Cerebellar nuclear complex (tissue), 1 donor: ENCODE measurements at regions not wholly inside any gene's neighbourhood (a gene's known extent, or its start where the extent isn't known, plus 50 kb on each side); places are given as distances from the start of the nearest gene placed in this dataset.

Source experiments
- DNase-seq, 2 experiments: peaks; one replicate each; lab custom pipeline; 2025; lab: John Stamatoyannopoulos, UW

- DNase-seq, result no peak
Measured at GRCh38 chr20:60213126-60213893, 255.1 kb downstream of the CDH26 start.

GRCh38 chr20:60214901-60215815 is 256.9 kb downstream of the CDH26 start:
- no peak for DNase-seq

- no peak for DNase-seq
Measured at GRCh38 chr20:60215816-60216730, 257.9 kb downstream of the CDH26 start.

GRCh38 chr20:60219231-60219630 is 261.0 kb downstream of the CDH26 start:
- no peak for DNase-seq

GRCh38 chr20:60219984-60220562 is 261.9 kb downstream of the CDH26 start:
- no peak for DNase-seq

GRCh38 chr20:60220706-60221105 is 262.5 kb downstream of the CDH26 start:
- DNase-seq, result no peak

- no peak for DNase-seq
Measured at GRCh38 chr20:60221593-60221992, 263.4 kb downstream of the CDH26 start.

- no peak for DNase-seq
Measured at GRCh38 chr20:60222497-60222896, 264.3 kb downstream of the CDH26 start.

GRCh38 chr20:60223174-60223573 is 265.0 kb downstream of the CDH26 start:
- DNase-seq, result no peak

- no peak for DNase-seq
Measured at GRCh38 chr20:60224914-60225313, 266.7 kb downstream of the CDH26 start.

- no peak for DNase-seq
Measured at GRCh38 chr20:60228255-60228654, 270.0 kb downstream of the CDH26 start.

- DNase-seq, result no peak
Measured at GRCh38 chr20:60232380-60232779, 274.2 kb downstream of the CDH26 start.

GRCh38 chr20:60233018-60233630 is 274.9 kb downstream of the CDH26 start:
- no peak for DNase-seq

GRCh38 chr20:60236613-60237012 is 278.4 kb downstream of the CDH26 start:
- DNase-seq, result no peak

- no peak for DNase-seq
Measured at GRCh38 chr20:60237981-60238380, 279.8 kb downstream of the CDH26 start.

- DNase-seq, result no peak
Measured at GRCh38 chr20:60238992-60239660, 280.9 kb downstream of the CDH26 start.

GRCh38 chr20:60239956-60240355 is 281.7 kb downstream of the CDH26 start:
- no peak for DNase-seq

- no peak for DNase-seq
Measured at GRCh38 chr20:60240415-60240814, 282.2 kb downstream of the CDH26 start.

- no peak for DNase-seq
Measured at GRCh38 chr20:60240986-60241385, 282.8 kb downstream of the CDH26 start.

- DNase-seq, result no peak
Measured at GRCh38 chr20:60242836-60243505, 284.7 kb downstream of the CDH26 start.
